PC-9 (cell line): ENCODE measurements at regions not wholly inside any gene's neighbourhood (a gene's known extent, or its start where the extent isn't known, plus 50 kb on each side); places are given as distances from the start of the nearest gene placed in this dataset.

ENCODE experiments used
- CTCF ChIP-seq: fragments of 200-600 bp; sonication (generic); conservative IDR thresholded peaks from 2 replicates; pipeline ENCODE4 v1.6.1; 2017; ENCODE audit warnings: mixed run types, antibody characterized with exemption, mild to moderate bottlenecking, moderate library complexity
- EZH2 ChIP-seq: fragments of 200-600 bp; sonication (generic); IDR thresholded peaks from 2 replicates; pipeline ENCODE4 v1.8.0; 2017; ENCODE audit warnings: antibody characterized with exemption, low read depth

DNA sequence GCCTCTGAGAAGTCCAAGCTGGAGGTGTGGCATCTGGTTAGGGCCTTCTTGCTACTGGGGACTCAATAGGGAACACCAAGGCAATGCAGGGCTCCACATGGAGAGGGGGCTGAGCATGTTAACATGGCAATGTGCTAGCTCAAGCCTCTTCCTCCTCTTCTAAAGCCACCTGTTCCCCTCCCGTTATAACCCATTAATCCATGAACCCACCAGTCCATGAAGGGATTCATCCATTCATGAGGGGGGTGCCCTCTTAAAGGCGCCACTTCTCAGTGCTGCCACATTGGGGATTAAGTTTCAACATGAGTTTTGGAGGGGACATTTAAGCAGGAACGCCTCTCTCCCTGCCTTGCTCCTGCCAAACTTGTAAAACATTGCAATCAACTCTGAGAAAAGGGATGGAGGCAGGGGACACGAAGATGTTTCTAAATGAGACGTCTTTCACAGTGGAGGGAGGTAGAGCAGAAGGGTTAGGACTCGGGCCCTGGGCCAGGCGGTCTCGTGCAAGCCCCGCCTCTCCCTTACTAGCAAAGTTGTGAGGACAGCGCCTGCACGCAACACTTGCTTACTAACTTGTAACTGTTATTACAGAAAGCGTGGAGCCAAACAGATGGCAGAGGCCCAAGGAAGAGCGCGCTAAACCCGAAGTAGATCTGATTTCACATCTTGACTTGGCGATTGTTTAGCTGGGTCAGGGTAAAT lies 118.2 kb upstream of the ZNF516 start:
- TF ChIP-seq CTCF, result no peak
- TF ChIP-seq EZH2, result no peak
